ENCODE measurements at regions not wholly inside any gene's neighbourhood (a gene's known extent, or its start where the extent isn't known, plus 50 kb on each side); places are given as distances from the start of the nearest gene placed in this dataset.
A peak's percentile ranks its signal among the peaks of the same experiment; 100 is the strongest.

DNA sequence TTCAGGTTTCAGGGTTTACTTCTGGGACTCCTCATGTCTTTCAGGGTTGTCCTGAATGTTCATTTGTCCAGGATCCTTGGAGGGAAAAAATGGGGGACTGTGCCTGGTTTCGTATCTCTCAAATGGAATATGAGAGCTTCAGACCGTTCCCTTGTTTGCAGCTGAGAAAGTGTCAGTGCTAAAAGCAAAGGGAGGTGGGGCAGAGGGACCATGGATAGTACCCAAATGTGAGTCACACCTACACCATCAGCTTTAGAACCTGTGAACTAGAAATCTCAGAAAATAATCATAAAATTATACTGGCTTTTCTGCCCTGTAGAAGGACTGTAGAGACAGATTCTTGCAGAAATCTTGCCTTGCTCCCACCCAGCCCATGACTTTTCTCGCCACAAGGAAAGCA is 84.3 kb upstream of the TAF11L2 start (continued):
- TF ChIP-seq, protein P1, sequence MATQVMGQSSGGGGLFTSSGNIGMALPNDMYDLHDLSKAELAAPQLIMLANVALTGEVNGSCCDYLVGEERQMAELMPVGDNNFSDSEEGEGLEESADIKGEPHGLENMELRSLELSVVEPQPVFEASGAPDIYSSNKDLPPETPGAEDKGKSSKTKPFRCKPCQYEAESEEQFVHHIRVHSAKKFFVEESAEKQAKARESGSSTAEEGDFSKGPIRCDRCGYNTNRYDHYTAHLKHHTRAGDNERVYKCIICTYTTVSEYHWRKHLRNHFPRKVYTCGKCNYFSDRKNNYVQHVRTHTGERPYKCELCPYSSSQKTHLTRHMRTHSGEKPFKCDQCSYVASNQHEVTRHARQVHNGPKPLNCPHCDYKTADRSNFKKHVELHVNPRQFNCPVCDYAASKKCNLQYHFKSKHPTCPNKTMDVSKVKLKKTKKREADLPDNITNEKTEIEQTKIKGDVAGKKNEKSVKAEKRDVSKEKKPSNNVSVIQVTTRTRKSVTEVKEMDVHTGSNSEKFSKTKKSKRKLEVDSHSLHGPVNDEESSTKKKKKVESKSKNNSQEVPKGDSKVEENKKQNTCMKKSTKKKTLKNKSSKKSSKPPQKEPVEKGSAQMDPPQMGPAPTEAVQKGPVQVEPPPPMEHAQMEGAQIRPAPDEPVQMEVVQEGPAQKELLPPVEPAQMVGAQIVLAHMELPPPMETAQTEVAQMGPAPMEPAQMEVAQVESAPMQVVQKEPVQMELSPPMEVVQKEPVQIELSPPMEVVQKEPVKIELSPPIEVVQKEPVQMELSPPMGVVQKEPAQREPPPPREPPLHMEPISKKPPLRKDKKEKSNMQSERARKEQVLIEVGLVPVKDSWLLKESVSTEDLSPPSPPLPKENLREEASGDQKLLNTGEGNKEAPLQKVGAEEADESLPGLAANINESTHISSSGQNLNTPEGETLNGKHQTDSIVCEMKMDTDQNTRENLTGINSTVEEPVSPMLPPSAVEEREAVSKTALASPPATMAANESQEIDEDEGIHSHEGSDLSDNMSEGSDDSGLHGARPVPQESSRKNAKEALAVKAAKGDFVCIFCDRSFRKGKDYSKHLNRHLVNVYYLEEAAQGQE (IDR thresholded peaks at IDR 0.05; ENCODE audit: borderline replicate concordance) = no peak
- TF ChIP-seq, protein P1 (CRISPR knock-in tag; IDR thresholded peaks at IDR 0.05; ENCODE audit: low read depth) = 0 out of 2 replicates have a peak, but pooled peaks have one; percentile 44
- TF ChIP-seq TOE1 (IDR thresholded peaks at IDR 0.05; ENCODE audit: borderline replicate concordance) (no peak), TOE1 (CRISPR knock-in tag; IDR thresholded peaks at IDR 0.05; ENCODE audit: borderline replicate concordance, low read depth) (no peak)
- TF ChIP-seq, protein P2, sequence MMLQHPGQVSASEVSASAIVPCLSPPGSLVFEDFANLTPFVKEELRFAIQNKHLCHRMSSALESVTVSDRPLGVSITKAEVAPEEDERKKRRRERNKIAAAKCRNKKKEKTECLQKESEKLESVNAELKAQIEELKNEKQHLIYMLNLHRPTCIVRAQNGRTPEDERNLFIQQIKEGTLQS (IDR thresholded peaks at IDR 0.05) = 0 out of 2 replicates have a peak, but pooled peaks have one; percentile 8
- TF ChIP-seq, protein P2 (CRISPR knock-in tag; conservative IDR thresholded peaks at IDR 0.05) = no peak

Measured in K562 (cell line).